GM21367 (cell line): ENCODE measurements at regions not wholly inside any gene's neighbourhood (a gene's known extent, or its start where the extent isn't known, plus 50 kb on each side); places are given as distances from the start of the nearest gene placed in this dataset.

Experiments
- ATAC-seq: cut with Tn5 transposase; IDR thresholded peaks from one replicate; pipeline ENCODE4 v1.9.1; 2021; ENCODE audit not compliant: unreplicated experiment

DNA sequence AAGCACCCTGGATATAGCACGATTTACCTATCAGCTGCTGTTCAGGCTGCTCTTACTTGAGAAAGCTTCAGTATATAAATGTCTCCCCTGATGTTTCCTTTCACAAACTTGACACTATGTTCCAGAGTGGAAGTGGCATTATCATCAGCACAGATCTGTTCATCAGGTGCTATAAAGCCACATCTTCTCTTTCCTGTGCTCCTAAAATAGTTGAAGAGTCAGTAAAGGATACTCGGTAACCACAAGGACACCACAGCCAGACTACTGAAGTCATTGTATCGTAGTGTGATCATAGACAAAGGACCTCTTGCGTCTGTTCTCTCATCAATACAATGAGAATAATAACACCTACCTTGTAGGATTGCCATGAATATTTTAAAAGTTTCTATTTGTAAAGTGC is 841.0 kb upstream of the CELF4 start:
- ATAC-seq = no peak

DNA sequence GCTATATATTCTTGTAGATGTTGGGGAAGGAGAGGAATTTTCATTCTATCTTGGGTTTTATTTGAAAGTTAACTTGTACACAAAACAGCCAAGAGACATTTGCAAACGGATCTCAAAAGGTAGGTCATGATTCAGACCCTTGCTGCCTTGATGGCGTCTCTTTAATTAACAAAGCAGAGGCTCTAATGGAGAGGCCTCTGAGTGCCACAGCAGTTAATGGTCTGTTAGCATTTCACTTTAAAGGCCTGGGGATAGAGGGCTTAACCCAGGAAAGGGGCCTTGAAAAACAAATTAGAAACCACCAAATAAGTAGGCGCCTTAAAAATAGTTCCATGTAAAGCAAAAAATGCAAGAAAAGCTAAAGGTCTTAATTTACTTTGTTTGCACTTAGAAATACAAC is 836.9 kb upstream of the CELF4 start:
- no peak for ATAC-seq

DNA sequence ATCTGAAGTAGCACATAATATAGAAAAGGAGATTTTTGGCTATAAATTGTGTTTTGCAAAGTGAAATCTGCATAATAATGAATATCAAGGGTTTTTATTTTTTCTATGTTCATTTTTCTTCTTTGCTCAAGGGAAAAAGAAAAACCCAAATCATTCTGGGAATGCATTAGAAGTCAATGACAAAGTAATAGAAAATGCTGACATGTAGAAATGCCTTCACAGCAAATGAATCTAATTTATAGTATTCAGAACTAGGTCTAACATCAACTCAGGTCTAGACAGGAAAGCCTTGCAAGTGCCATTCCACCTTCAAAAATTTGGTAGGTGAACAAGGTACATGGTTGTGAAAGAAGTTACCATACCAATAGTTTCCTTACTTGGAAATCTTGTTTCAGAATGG is 831.5 kb upstream of the CELF4 start:
- ATAC-seq = no peak

DNA sequence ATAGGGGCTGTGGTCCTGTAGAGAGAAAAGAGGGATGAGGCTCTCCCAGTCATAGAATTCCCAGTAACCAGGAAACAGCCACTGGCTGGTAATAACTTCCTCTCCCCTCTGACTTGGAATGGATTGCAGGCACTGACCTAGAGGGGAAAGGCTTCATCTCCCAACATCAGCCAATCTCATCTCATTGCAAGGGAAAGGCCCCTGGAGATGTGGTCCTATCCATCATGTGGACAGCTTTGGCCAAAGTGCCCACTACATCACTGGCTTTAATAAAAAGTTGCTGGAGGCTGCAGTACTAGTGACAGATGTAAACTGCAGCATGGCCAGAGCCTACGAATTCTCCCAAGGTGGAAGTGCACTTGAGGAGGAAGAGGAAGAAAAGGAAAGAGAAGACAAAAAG is 820.5 kb upstream of the CELF4 start:
- ATAC-seq = no peak

DNA sequence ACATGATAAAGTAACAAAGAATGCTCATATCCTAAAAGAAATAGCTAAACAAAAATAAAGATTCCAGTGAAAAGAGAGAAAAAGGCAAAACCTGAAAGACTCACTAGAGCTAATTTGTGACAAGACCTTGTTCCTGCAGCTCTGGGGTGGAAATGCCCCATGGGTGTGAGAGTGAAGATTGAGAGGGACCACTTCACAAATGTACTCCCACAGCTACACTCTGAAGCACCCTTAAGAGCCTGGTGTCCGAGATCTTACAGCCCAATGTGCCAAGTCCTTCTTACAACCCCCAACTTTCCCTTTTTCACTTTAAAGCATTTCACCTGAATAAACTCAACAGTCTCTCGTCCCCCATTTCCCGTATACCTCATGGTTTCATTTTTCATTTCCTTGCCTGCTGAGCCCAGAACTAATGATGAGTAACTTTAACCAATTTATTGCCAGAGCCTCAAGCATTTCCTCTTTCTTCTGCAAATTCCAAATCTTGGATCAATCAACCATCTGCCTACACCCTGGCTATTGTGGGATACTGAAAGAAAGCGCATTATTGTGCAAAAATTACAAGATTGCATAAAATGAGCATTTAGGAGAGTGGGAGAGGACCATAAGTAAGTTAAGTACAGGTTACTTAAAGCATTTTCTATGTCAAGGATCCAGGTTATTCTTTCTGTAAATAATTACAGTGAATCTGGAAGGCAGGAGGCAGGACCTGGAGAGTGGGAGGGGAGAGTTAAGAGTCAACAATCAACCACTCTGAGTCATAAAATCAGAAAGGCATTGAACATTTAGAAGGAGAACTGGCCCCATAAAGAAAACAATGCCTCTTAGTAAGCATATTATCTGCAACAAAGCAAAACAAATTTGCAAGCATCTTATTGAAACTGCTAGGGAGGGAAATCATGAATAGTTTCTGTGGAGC is 804.4 kb upstream of the CELF4 start:
- no peak for ATAC-seq

DNA sequence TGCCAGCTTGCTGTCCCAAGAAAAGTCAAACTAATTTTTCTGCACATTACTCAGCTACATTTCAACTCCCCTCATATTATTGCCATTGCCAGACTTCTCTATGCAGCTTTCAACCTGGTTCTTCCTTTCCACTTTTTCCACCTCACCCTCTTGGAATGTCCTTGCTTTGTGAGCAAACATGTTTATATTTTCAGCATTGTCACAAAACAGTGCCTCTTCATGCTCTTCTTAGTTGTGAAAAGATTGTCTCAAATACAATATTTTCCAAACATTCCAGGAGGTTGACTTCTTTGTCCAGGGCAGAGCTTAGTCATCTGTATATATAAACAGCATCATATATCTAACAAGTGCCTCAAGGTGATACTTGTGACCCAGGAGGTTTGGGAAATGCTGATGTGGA is 803.3 kb upstream of the CELF4 start:
- ATAC-seq = no peak

DNA sequence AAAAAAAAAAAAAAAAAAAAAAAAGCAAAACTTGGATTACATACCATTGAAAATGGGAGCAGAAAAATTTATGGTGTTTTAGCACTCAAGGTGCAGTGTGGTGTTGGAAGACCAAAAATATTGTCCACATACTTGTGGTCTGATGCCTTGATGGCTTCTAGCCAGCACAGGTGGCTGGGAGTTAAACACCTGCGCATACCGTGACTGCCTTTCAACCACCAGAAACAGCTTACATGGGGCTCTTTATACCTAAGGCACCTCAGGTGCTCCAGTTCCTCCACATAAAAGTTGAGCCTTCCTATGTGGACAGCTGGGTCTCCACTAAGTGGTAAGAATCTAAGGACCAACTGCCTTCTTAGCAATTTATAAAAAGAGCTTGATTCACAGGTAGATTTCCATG is 802.6 kb upstream of the CELF4 start:
- ATAC-seq = no peak

DNA sequence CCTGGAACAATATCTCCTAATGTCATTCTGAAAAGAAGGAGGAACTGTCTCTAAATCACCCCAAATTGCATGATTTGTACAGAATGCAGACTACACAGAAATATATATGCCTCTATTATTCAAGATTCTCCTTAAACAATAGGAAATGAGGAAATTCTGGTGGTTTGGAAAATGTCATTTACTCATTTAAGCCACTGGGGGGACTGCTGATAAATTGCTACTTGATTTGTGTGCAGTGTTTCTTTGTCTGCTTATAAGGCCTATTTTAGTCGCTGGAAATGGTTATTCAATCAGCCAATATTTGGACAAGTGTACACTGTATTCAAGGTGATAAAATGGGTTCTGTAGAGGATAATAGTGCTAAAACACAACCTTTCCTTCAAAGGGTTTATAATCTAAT is 801.9 kb upstream of the CELF4 start:
- ATAC-seq = no peak

DNA sequence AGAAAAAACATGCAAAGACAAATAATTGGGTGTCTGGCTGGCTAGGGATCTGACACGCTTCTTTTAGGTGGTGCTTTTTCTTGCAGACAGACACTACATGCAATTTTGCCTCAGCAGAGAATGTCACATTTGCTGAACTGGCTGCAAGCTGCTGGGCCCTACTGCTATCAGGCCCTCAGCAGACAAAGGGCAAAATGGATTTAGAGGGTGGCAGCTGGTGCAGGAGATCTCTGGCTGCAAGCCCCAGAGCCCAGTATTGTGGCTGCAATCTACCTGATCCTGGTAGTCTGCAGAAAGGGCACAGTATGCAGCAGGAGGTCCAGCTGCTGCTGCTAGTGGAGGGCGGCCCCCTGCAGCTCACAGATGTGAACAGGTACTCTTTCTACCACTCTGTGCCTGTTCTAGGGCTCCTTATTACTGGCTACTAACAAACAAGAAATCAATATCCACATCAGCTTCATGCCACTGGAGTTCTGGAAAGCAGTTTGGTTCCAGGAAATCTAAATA is 796.7 kb upstream of the CELF4 start:
- ATAC-seq = no peak

DNA sequence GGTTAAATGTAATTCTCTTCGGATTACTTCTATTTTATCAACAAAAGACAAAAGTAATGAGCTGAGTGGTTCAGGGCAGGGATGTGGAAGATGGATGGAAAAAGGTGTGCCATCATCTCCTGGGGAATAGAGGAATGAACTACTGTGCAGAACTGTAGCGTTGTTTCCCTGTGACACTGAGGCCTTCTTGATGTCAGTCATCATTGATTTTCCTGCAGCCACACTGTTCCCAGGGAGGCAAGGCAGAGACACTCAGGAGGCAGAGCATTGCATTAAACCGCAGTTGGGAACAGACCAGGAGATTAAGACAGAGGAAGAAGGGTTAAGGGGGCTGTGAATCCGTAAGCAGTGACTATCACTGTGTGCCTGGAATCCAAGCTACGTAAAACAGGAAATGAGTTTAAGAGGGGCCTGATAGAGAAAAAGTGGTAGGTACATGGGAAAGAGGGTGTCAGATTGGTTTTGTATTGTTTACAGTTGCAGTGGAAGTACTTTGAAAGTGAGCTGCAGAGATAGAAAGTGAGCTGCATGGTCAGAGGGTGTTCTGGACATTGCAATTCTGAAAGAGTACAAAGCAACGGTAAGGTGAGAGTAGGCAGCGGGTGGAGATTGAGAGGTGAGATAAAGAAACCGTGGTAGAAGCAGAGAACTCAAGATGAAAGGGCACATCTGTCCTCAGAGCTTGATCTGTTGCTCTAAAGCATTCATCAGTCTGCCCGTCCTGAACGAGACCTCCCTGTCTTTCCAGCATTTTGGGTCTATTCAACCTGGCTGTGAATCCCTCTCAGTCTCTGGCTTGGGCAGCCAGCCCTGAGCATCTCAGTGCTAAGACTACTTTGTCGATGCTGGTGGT is 793.4 kb upstream of the CELF4 start:
- no peak for ATAC-seq

DNA sequence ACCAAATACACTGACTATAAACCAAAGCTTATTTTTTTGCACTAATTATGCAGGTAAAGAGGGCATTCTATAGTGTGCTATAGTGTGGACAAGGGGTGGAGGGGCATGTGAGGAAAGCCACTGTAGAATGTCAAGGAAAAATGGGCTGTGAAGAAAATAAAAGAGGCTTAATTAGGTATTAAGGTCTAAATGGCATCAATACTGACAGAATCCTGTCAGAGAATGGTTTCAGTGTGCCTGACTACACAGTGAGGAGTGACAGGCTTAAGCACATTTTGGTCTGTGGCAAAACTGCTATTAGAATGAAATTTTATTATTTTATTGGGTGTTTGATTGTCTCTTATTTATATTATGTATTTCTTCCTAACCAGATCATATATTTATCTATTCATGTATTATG is 787.6 kb upstream of the CELF4 start:
- no peak for ATAC-seq

DNA sequence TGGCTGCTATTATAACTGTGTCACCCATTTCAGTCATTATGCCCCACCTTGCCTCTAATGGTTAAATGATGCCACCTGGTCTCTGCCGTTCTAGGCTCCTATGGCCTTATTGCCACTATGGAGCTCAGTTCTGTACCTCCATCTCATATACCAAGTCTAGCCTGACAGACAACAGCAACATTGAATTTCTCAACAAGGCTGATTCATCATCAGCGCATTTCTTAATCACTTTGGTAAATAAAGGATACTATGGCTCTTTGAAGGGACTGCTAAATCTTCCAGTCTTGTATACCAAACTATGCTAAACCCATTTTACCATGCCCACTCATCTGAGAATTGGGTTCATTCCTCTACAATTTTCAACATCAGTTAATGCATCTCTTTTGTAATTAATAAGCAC is 784.5 kb upstream of the CELF4 start:
- ATAC-seq = no peak

DNA sequence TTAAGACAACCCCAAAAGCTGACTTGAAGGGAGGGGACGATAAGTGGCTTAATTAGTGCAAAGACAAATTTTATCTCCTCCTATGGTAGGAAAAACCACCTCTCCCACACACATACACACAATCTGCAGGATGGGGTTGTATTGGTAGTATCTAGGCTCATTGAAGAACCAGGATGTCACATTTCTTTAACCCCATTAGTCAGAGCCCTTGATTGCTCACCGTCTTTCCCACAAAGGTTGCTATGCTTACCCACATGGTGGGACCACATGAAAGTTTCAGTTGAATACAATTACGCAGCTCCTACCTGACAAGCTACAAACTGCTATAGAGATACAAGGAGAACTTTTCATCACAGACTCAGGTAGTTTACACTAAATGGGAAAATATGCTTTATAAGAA is 765.0 kb upstream of the CELF4 start:
- ATAC-seq = no peak

DNA sequence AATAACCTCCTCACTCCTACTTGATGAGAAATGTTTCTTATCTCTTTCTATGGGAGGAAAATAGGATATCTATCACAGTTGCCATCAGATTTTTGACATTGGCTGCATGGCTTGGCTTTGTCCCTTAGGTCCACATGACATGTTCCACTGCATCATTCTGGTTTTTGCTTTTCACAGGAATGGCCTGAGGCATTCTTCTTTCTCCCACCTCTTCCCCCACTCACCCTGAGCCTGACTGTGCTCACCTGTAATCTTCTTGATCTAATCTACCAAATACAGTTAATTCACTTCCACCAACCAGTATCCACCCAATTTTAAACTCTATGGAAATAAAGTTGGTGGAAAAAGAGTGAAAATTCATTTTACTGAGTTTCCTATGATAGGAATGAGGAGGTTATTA is 763.5 kb upstream of the CELF4 start:
- ATAC-seq = no peak

DNA sequence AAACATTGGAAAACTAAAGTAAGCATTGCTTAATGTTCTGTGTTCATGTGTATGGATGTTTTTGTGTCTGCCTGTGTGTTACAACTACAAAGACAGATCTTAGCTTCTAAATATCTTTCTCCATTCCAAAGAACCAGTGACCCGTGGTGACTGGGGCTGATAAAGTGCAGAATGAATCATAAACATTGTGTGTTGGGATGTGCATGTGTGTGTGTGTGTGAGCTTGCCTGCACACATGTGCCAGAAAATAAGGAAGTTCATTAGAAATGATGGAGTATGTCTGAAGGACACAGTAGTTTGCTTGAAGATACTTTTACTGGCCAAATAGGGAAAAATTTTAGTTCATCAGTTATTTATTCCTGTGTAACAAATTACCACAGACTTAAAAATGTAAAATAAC is 756.6 kb upstream of the CELF4 start:
- no peak for ATAC-seq

DNA sequence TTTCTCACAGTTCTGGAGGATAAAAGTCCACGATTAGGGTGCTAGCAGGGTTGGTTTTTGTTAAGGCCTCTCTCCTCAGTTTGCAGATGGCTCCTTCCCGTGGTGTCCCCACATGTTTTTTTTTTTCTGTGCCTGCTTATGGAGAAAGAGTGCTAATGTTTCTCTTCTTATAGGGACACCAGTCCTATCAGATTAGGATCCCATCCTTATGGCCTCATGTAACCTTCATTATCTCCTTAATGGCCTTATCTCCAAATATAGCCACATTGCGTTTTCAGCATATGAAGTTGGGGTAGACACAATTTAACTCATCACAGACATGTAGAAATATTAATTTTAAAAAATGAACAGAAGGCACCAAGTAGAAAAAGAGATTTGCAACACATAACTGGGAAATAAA is 755.7 kb upstream of the CELF4 start:
- ATAC-seq = no peak

DNA sequence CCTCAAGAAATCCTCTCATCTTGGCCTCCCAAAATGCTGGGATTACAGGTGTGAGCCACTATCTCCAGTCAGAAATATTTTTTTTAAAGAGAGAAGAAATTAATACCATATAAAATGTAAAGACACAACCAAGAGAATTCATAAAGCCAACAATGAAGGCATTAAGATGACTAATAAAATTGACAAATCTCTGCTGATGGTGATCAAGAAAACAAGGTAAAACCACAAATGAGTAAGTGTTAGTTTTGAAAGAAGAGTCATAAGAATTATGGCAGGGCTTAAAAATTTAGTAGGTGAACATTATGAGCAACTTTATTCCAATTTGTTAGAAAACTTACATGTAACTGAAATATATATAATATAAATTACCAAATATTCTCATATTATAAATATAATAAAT is 752.8 kb upstream of the CELF4 start:
- no peak for ATAC-seq

DNA sequence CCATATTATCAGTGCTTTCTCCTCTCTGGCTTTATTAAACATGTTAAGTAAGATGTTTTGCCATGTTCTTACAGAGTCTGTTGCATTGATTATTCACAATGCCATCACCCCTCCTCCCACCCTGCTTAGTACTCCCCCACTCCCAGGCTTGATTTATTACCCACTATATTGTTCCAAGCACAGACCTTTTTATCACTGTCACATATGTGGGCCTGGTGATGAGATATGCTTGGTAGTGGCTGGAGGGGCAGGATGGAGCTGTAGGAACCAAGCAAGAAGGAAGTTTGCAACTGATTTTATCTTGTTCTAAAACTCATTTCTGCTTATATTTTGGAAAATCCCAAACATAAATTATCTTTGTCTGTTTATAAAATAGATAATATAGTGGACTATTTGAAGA is 748.2 kb upstream of the CELF4 start:
- ATAC-seq = no peak

DNA sequence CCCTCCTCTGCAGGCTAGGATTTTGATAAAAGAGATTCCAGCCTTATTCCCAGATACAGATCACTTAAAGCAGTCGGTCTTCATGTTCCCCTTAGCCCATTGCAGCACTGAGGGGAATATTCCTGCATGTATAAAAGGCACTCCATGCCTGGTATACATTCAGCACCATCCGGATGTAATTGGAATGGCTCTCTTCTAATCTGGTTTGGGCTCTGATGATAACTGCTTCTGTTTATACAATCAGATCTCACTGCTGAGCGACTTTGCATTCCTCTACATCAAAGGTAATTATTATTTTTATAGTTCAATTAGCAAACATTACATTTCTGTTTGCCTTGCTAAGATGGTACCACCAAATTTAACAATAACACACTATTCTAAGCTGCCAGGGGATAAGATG is 746.9 kb upstream of the CELF4 start:
- no peak for ATAC-seq

DNA sequence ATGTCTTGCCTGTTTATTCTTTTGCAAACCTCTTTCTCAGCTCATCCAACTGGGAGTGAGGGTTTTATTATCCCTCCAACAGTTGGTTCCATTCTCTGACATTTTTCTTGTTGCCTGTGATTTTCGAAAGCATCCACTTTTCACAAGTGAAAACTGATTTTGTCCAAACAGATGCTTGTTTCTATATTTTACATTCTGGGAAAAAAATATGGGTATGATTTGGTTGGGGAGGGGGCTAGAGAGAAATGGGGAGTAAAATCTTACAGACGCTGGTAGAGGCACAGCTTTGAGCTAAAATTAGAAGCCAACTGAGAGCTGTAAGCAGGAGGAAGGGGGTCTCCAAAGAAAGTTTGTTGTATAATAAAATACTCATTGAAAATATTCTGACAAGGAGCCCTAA is 745.3 kb upstream of the CELF4 start:
- no peak for ATAC-seq

DNA sequence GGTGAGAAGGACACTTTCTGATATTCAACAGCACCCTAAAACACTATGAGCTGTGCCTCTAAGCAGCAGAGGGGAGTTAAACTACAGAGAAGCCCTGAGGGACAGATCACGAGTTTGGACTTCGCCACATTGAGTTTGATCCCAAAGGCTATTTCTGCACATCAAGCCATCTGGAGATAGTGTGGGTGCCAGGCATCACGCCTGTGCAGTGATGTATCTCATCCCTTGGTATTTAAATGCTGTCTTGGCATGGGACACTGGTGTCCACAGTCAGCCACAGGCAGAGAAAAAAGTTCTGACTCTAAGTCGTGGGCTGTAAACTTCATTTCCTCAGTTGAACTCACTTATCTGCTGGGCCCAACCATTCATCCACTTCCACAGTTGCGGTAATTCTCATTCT is 742.3 kb upstream of the CELF4 start:
- ATAC-seq = no peak

DNA sequence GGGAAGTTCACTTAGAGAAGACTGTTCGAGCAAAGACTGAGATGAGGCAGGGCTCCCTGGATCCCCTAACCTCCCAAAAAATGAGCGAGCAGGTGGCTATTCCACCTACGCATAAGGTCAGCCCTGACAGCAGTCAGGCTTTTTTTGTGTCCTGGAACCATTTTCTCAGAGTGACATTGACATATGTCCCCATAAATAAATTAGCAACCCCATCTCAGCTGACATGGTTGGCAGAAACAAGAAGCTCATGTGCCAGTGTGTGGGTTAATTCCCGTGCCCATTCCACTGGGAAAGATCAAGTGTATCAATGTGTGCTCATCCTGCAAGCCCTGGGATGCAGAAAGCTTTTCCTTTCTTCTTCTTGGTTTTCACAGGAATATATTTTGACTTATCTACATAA is 740.4 kb upstream of the CELF4 start:
- no peak for ATAC-seq
